ENCODE measurements at regions not wholly inside any gene's neighbourhood (a gene's known extent, or its start where the extent isn't known, plus 50 kb on each side); places are given as distances from the start of the nearest gene placed in this dataset.
"Not testable (repeated sequence)": the region's sequence is repeated elsewhere in the genome, so short reads cannot be mapped to it uniquely, and the experiment has no call there.

- TF ChIP-seq HNF4G (IDR thresholded peaks at IDR 0.05) = no peak
- TF ChIP-seq YY1 (IDR thresholded peaks at IDR 0.05) = no peak
- TF ChIP-seq, protein P1, sequence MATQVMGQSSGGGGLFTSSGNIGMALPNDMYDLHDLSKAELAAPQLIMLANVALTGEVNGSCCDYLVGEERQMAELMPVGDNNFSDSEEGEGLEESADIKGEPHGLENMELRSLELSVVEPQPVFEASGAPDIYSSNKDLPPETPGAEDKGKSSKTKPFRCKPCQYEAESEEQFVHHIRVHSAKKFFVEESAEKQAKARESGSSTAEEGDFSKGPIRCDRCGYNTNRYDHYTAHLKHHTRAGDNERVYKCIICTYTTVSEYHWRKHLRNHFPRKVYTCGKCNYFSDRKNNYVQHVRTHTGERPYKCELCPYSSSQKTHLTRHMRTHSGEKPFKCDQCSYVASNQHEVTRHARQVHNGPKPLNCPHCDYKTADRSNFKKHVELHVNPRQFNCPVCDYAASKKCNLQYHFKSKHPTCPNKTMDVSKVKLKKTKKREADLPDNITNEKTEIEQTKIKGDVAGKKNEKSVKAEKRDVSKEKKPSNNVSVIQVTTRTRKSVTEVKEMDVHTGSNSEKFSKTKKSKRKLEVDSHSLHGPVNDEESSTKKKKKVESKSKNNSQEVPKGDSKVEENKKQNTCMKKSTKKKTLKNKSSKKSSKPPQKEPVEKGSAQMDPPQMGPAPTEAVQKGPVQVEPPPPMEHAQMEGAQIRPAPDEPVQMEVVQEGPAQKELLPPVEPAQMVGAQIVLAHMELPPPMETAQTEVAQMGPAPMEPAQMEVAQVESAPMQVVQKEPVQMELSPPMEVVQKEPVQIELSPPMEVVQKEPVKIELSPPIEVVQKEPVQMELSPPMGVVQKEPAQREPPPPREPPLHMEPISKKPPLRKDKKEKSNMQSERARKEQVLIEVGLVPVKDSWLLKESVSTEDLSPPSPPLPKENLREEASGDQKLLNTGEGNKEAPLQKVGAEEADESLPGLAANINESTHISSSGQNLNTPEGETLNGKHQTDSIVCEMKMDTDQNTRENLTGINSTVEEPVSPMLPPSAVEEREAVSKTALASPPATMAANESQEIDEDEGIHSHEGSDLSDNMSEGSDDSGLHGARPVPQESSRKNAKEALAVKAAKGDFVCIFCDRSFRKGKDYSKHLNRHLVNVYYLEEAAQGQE (IDR thresholded peaks at IDR 0.05) = no peak
- TF ChIP-seq, protein P2, sequence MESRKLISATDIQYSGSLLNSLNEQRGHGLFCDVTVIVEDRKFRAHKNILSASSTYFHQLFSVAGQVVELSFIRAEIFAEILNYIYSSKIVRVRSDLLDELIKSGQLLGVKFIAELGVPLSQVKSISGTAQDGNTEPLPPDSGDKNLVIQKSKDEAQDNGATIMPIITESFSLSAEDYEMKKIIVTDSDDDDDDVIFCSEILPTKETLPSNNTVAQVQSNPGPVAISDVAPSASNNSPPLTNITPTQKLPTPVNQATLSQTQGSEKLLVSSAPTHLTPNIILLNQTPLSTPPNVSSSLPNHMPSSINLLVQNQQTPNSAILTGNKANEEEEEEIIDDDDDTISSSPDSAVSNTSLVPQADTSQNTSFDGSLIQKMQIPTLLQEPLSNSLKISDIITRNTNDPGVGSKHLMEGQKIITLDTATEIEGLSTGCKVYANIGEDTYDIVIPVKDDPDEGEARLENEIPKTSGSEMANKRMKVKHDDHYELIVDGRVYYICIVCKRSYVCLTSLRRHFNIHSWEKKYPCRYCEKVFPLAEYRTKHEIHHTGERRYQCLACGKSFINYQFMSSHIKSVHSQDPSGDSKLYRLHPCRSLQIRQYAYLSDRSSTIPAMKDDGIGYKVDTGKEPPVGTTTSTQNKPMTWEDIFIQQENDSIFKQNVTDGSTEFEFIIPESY (IDR thresholded peaks at IDR 0.05) = no peak
- no peak for TF ChIP-seq FOXA2 (IDR thresholded peaks at IDR 0.05)
- no peak for TF ChIP-seq JUND (IDR thresholded peaks at IDR 0.05)
- TF ChIP-seq, protein P3, sequence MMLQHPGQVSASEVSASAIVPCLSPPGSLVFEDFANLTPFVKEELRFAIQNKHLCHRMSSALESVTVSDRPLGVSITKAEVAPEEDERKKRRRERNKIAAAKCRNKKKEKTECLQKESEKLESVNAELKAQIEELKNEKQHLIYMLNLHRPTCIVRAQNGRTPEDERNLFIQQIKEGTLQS (IDR thresholded peaks at IDR 0.05) = no peak
Measured at GRCh38 chr4:127509155-127509554, 123.6 kb upstream of the INTU start.

DNA sequence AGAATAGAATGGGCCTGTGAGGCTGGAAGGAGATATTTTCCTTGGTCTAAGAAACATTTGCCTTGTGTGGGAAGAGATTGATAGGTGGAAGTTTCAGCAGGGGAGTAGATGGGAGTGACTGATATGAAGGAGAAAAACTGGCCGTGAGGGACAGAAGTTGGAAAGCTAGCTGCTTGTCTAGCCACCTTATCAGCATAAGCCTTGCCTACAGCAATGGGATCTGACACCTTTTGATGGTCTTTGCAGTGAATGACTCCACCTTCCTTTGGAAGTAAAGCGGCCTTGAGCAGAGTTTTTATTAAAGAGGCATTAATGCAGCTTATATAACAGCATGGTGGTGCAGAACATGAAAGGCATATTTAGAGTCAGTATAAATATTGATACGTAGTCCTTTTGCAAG, 120.1 kb upstream of the INTU start:
- 74% methylated on average over 3 of the region's 3 CpGs for WGBS
- H3K4me1 ChIP-seq (ENCODE audit: control insufficient read depth in 4 of 4, insufficient read depth in 4 of 4, low read length in 3 of 4); H3K4me3 ChIP-seq (ENCODE audit: low read depth in 1 of 3, low read length in 3 of 3); DNase-seq (ENCODE audit: low spot score); H3K27ac ChIP-seq (ENCODE audit: low read depth in 1 of 2, low read length in 2 of 2); H3K27me3 ChIP-seq (ENCODE audit: control insufficient read depth in 4 of 4, insufficient read depth in 4 of 4, low read length in 3 of 4); H3K9ac ChIP-seq (ENCODE audit: low read depth in 1 of 2, low read length in 2 of 2); H3K36me3 ChIP-seq (ENCODE audit: control insufficient read depth in 4 of 4, insufficient read depth in 3 of 4, low read depth in 1 of 4, low read length in 3 of 4); H3K9me3 ChIP-seq (ENCODE audit: control insufficient read depth in 4 of 4, low read length in 3 of 4): not testable (repeated sequence)

More at GRCh38 chr4:127509155-127509554, 123.6 kb upstream of the INTU start:
- Histone ChIP-seq H3K4me3 (ENCODE audit: low read depth in 1 of 3, low read length in 3 of 3) (no peak overlapping the region), H3K9ac (ENCODE audit: low read depth in 1 of 2, low read length in 2 of 2) (no peak overlapping the region), H3K27me3 (ENCODE audit: control insufficient read depth in 4 of 4, insufficient read depth in 4 of 4, low read length in 3 of 4) (no peaks in the 10 kb centered on the region), H3K36me3 (ENCODE audit: control insufficient read depth in 4 of 4, insufficient read depth in 3 of 4, low read depth in 1 of 4, low read length in 3 of 4) (no peaks in the 10 kb centered on the region), H3K27ac (ENCODE audit: low read depth in 1 of 2, low read length in 2 of 2) (no peak overlapping the region), H3K9me3 (ENCODE audit: control insufficient read depth in 4 of 4, low read length in 3 of 4) (no peaks in the 10 kb centered on the region), H3K4me1 (ENCODE audit: control insufficient read depth in 4 of 4, insufficient read depth in 4 of 4, low read length in 3 of 4) (no peaks in the 10 kb centered on the region)
- DNase-seq (ENCODE audit: low spot score) = no peak
- WGBS = 78% methylated on average over 1 of the region's 1 CpG

DNA sequence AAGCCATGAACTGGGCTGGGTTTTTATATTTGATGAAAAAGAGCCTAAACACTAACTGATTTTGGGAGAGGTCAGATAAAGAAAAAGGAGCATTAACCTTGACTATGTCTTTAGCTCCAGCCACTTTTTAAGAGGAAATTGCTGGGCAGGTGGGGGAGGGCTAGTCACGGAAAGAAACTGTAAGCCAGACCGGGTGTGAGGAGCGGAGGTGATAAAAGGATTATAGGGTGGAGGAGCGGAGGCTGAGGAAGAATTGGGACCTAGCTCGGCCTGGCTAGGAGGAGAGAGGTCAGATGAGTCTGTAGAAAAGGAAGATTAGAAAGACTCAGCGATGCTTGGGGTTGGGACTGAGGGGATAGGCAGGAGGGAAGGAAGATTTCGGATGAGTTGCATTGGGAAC, 117.5 kb upstream of the INTU start:
- not testable (repeated sequence) for DNase-seq (ENCODE audit: low spot score); H3K36me3 ChIP-seq (ENCODE audit: control insufficient read depth in 4 of 4, insufficient read depth in 3 of 4, low read depth in 1 of 4, low read length in 3 of 4); H3K27ac ChIP-seq (ENCODE audit: low read depth in 1 of 2, low read length in 2 of 2); H3K9me3 ChIP-seq (ENCODE audit: control insufficient read depth in 4 of 4, low read length in 3 of 4); H3K9ac ChIP-seq (ENCODE audit: low read depth in 1 of 2, low read length in 2 of 2); H3K27me3 ChIP-seq (ENCODE audit: control insufficient read depth in 4 of 4, insufficient read depth in 4 of 4, low read length in 3 of 4); H3K4me1 ChIP-seq (ENCODE audit: control insufficient read depth in 4 of 4, insufficient read depth in 4 of 4, low read length in 3 of 4); H3K4me3 ChIP-seq (ENCODE audit: low read depth in 1 of 3, low read length in 3 of 3)
- WGBS = 66% methylated on average over 7 of the region's 7 CpGs

DNA sequence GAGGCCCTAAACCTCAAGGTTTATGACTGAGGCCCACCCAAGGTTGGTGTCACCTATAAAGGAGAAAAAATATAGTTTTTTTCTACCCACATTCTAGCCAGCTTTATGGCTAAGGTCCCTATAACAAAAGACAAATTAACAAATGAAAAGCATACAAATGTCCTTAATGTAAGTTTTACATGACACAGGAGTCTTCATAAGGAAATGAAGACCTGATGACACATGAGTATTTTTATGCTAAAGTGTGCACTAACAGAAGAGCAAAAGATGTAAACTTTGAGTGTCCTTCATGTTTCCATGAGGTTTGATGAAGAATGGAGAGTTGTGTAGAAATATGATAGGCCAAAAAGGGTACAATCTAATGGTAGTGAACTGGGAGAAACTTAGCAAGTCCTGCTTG, 114.7 kb upstream of the INTU start:
- H3K9me3 ChIP-seq (ENCODE audit: control insufficient read depth in 4 of 4, low read length in 3 of 4) = no peaks in the 10 kb centered on the region
- DNase-seq (ENCODE audit: low spot score) = no peak
- H3K4me1 ChIP-seq (ENCODE audit: control insufficient read depth in 4 of 4, insufficient read depth in 4 of 4, low read length in 3 of 4) = no peaks in the 10 kb centered on the region
- TF ChIP-seq EGR1 (IDR thresholded peaks at IDR 0.05; ENCODE audit: low read depth in 2 of 2) = no peak
- TF ChIP-seq HNF4A (conservative IDR thresholded peaks at IDR 0.05) = no peak
- no peak for TF ChIP-seq HNF4G (IDR thresholded peaks at IDR 0.05)
- no peak for TF ChIP-seq JUND (IDR thresholded peaks at IDR 0.05)
- no peak for TF ChIP-seq SP1 (IDR thresholded peaks at IDR 0.05)
- TF ChIP-seq GABPA (IDR thresholded peaks at IDR 0.05 in 1 of 2, conservative IDR thresholded peaks at IDR 0.05 in 1 of 2) = no peak
- TF ChIP-seq FOXA2 (IDR thresholded peaks at IDR 0.05) = no peak
- TF ChIP-seq, protein P3 (IDR thresholded peaks at IDR 0.05) = no peak
- TF ChIP-seq, protein P1 (IDR thresholded peaks at IDR 0.05) = no peak
- no peak overlapping the region for H3K9ac ChIP-seq (ENCODE audit: low read depth in 1 of 2, low read length in 2 of 2)
- H3K4me3 ChIP-seq (ENCODE audit: low read depth in 1 of 3, low read length in 3 of 3) = no peak overlapping the region
- no peaks in the 10 kb centered on the region for H3K27me3 ChIP-seq (ENCODE audit: control insufficient read depth in 4 of 4, insufficient read depth in 4 of 4, low read length in 3 of 4)
- no peaks in the 10 kb centered on the region for H3K36me3 ChIP-seq (ENCODE audit: control insufficient read depth in 4 of 4, insufficient read depth in 3 of 4, low read depth in 1 of 4, low read length in 3 of 4)
- H3K27ac ChIP-seq (ENCODE audit: low read depth in 1 of 2, low read length in 2 of 2) = no peak overlapping the region
